SU-DHL-6 (cell line): ENCODE measurements at regions not wholly inside any gene's neighbourhood (a gene's known extent, or its start where the extent isn't known, plus 50 kb on each side); places are given as distances from the start of the nearest gene placed in this dataset.

Experiments used
- EZH2phosphoT487 ChIP-seq: fragments of 200-600 bp; sonication (generic), shearing (Covaris generic); conservative IDR thresholded peaks from 2 replicates; pipeline ENCODE4 v1.6.1; 2018; ENCODE audit warnings: mild to moderate bottlenecking, antibody characterized with exemption, low read length, moderate library complexity, mixed read lengths
- TF ChIP-seq, protein P1 (sequence below): fragments of 200-600 bp; sonication (generic); IDR thresholded peaks from one replicate; pipeline ENCODE4 v1.5.1; 2017; ENCODE audit warnings: antibody characterized with exemption, mild to moderate bottlenecking, low read length, moderate library complexity; ENCODE audit not compliant: insufficient read depth, poor library complexity, severe bottlenecking

DNA sequence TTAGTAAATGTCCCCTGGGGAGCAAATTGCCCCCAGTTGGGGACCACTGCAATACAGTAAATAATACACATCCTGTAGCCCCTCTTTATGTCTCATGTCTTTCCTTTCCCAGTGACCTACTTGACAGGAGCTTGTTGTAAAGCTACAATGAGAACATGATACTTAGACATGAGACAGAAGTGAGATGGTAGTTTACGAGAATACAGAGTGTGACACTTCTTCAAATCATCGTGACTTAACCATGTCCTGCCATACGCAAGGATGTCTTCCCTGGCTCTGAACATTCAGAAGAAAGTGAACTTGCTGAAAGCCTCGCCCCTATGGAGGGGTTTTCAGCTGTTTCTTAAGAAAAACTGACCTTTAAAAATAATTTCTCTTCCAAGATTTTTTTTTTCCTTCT is 101.0 kb upstream of the SPACA1 start:
- TF ChIP-seq, protein P1, sequence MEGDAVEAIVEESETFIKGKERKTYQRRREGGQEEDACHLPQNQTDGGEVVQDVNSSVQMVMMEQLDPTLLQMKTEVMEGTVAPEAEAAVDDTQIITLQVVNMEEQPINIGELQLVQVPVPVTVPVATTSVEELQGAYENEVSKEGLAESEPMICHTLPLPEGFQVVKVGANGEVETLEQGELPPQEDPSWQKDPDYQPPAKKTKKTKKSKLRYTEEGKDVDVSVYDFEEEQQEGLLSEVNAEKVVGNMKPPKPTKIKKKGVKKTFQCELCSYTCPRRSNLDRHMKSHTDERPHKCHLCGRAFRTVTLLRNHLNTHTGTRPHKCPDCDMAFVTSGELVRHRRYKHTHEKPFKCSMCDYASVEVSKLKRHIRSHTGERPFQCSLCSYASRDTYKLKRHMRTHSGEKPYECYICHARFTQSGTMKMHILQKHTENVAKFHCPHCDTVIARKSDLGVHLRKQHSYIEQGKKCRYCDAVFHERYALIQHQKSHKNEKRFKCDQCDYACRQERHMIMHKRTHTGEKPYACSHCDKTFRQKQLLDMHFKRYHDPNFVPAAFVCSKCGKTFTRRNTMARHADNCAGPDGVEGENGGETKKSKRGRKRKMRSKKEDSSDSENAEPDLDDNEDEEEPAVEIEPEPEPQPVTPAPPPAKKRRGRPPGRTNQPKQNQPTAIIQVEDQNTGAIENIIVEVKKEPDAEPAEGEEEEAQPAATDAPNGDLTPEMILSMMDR: no peak
- no peak for TF ChIP-seq EZH2phosphoT487
